HEK293T (cell line): ENCODE measurements at regions not wholly inside any gene's neighbourhood (a gene's known extent, or its start where the extent isn't known, plus 50 kb on each side); places are given as distances from the start of the nearest gene placed in this dataset.

ENCODE experiments used
- CTCF ChIA-PET: fragments of 350-600 bp; formaldehyde crosslinking; extraction: SDS; loops from one replicate; lab custom pipeline; 2021; ENCODE audit warnings: antibody characterized with exemption, inconsistent platforms; lab: Yijun Ruan, JAX
- POLR2A ChIA-PET: fragments of 350-600 bp; formaldehyde crosslinking; extraction: SDS; loops from one replicate; lab custom pipeline; 2020; ENCODE audit warnings: antibody characterized with exemption, inconsistent platforms; lab: Yijun Ruan, JAX
- DNase-seq: peaks from one replicate; pipeline ENCODE4 v3.0.0; 2012; ENCODE audit warnings: mixed read lengths; ENCODE audit errors: extremely low spot score
- ARNT ChIP-seq: fragments of 450-650 bp; IDR thresholded peaks from 2 replicates; pipeline ENCODE4 v1.6.1; 2017; ENCODE audit warnings: mild to moderate bottlenecking
- BHLHE40 ChIP-seq: fragments of 450-650 bp; IDR thresholded peaks from 2 replicates; pipeline ENCODE4 v1.6.1; 2016; ENCODE audit warnings: mild to moderate bottlenecking, moderate library complexity, borderline replicate concordance
- CTBP1 ChIP-seq: fragments of 450-650 bp; IDR thresholded peaks from 2 replicates; pipeline ENCODE4 v1.6.1; 2016; ENCODE audit warnings: borderline replicate concordance
- ELF4 ChIP-seq: fragments of 450-650 bp; IDR thresholded peaks from 2 replicates; pipeline ENCODE4 v1.6.1; 2017; ENCODE audit warnings: antibody characterized with exemption
- FOXA1 ChIP-seq: fragments of 450-650 bp; IDR thresholded peaks from 2 replicates; pipeline ENCODE4 v1.6.1; 2016; ENCODE audit warnings: mild to moderate bottlenecking
- FOXK2 ChIP-seq: fragments of 450-650 bp; IDR thresholded peaks from 2 replicates; pipeline ENCODE4 v1.6.1; 2016; ENCODE audit warnings: mild to moderate bottlenecking
- FOXM1 ChIP-seq: fragments of 450-650 bp; IDR thresholded peaks from 2 replicates; pipeline ENCODE4 v1.6.1; 2017; ENCODE audit warnings: mild to moderate bottlenecking, borderline replicate concordance
- HDGF ChIP-seq: fragments of 450-650 bp; IDR thresholded peaks from 2 replicates; pipeline ENCODE4 v1.6.1; 2017; ENCODE audit warnings: antibody characterized with exemption, borderline replicate concordance
- L3MBTL2 ChIP-seq: fragments of 450-650 bp; conservative IDR thresholded peaks from 2 replicates; pipeline ENCODE4 v1.6.1; 2016; ENCODE audit warnings: mild to moderate bottlenecking
- LEF1 ChIP-seq: fragments of 450-650 bp; IDR thresholded peaks from 2 replicates; pipeline ENCODE4 v1.6.1; 2017; ENCODE audit warnings: mild to moderate bottlenecking, borderline replicate concordance
- NFRKB ChIP-seq: fragments of 450-650 bp; IDR thresholded peaks from 2 replicates; pipeline ENCODE4 v1.6.1; 2016; ENCODE audit warnings: mild to moderate bottlenecking, moderate library complexity
- SP1 ChIP-seq: fragments of 450-650 bp; IDR thresholded peaks from 2 replicates; pipeline ENCODE4 v1.6.1; 2017
- SUZ12 ChIP-seq: fragments of 450-650 bp; IDR thresholded peaks from 2 replicates; pipeline ENCODE4 v1.6.1; 2016; ENCODE audit warnings: mild to moderate bottlenecking
- TARDBP ChIP-seq: fragments of 450-650 bp; IDR thresholded peaks from 2 replicates; pipeline ENCODE4 v1.6.1; 2016
- ZNF384 ChIP-seq: fragments of 450-650 bp; IDR thresholded peaks from 2 replicates; pipeline ENCODE4 v1.6.1; 2016
- TF ChIP-seq, protein P1 (sequence below): fragments of 450-650 bp; IDR thresholded peaks from 2 replicates; pipeline ENCODE4 v1.6.1; 2016

DNA sequence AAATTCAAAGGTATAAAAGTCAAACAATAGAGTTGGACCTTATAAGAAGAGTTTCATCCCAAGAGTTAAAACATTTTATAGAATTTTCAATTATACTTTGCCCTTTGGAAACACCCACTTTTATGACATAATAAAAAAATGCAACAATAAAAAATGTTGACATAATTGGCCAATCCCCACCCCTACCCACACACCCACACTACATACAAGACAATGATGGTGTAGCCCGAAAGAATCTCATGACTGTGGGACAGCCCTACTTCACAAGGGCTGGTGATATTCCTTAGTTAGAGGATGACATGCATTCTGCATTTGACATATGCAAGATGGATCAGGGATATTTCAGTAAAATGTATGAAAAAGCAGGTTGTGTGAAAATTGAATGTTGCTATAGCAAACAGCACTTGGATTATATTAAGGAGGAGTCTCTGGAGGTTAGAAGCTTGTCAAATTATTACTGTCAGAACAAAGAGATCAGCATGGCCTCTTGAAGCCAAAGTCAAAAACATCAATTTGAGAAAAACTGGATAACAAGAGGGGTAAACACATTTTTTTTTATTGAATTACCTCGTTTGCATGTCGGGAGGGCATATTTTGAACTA, 133.0 kb upstream of the SAMSN1 start:
- no peak for DNase-seq
- TF ChIP-seq ELF4 (no peak), CTBP1 (no peak), NFRKB (no peak), L3MBTL2 (no peak), SP1 (no peak), FOXA1 (no peak), SUZ12 (no peak), FOXM1 (no peak), ZNF384 (no peak)
- ChIA-PET CTCF (interaction anchor here (0.7 kb wide), 1 partner anchor 421 kb away, joined by 3 read pairs; no protein-coding TSS in a partner anchor), POLR2A (no interaction called here)

DNA sequence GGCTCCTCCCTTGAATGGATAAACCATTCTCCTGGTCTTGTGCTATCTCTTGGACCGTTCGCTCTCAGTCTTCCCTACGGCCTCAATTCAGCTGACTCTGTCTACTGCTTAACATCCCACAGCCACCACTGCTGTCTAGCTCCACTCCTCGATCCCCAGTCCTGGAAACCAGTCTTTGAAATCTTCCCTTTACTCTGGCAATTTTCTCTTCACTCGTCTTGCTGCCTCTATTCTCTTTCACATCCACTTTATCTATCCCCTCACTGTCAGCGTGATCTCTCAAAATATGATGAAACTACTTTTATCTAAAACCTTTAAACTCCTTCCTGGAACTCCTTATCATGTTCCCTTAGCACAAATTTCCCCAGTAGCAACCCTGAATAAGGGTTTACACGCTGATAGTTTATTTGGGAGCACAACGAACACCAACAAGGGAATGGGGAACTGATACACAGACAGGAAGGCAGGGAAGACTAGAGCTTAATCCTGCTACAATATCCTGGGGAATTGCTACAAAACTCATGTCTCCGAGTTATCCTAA, 131.6 kb upstream of the SAMSN1 start:
- no peak for TF ChIP-seq FOXK2
- no peak for TF ChIP-seq ARNT
- TF ChIP-seq CTBP1: no peak
- no peak for TF ChIP-seq SUZ12
- TF ChIP-seq ELF4: no peak
- TF ChIP-seq BHLHE40: no peak
- TF ChIP-seq, protein P1, sequence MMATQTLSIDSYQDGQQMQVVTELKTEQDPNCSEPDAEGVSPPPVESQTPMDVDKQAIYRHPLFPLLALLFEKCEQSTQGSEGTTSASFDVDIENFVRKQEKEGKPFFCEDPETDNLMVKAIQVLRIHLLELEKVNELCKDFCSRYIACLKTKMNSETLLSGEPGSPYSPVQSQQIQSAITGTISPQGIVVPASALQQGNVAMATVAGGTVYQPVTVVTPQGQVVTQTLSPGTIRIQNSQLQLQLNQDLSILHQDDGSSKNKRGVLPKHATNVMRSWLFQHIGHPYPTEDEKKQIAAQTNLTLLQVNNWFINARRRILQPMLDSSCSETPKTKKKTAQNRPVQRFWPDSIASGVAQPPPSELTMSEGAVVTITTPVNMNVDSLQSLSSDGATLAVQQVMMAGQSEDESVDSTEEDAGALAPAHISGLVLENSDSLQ: no peak
- TF ChIP-seq NFRKB: no peak
- no peak for TF ChIP-seq ZNF384
- TF ChIP-seq FOXA1: no peak
- TF ChIP-seq LEF1: no peak
- TF ChIP-seq HDGF: no peak
- no peak for TF ChIP-seq L3MBTL2
- no peak for TF ChIP-seq TARDBP
- no peak for TF ChIP-seq SP1
- no peak for TF ChIP-seq FOXM1
- DNase-seq: no peak
- POLR2A ChIA-PET: no interaction called here
- CTCF ChIA-PET: no interaction called here

DNA sequence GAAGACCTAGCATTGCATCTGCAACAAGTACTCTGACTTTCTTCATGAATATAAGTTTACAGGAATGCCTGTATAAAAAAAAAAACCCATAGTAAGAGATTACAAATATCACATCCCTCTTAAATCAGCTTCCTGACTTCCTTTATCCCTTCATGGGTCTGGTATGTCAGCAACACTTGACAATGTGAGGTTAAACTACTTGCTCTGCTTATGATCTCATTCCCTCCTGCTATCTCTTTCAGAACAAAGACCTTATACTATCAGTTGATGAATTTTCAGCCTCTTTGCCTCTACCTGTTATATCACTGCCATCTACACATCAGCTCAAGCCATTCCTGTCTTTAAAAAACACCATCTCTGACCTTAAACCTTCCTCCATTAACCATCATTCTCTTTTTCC, 130.9 kb upstream of the SAMSN1 start:
- DNase-seq: no peak
- no peak for TF ChIP-seq TARDBP
- no peak for TF ChIP-seq NFRKB
- CTCF ChIA-PET: no interaction called here
- POLR2A ChIA-PET: no interaction called here

DNA sequence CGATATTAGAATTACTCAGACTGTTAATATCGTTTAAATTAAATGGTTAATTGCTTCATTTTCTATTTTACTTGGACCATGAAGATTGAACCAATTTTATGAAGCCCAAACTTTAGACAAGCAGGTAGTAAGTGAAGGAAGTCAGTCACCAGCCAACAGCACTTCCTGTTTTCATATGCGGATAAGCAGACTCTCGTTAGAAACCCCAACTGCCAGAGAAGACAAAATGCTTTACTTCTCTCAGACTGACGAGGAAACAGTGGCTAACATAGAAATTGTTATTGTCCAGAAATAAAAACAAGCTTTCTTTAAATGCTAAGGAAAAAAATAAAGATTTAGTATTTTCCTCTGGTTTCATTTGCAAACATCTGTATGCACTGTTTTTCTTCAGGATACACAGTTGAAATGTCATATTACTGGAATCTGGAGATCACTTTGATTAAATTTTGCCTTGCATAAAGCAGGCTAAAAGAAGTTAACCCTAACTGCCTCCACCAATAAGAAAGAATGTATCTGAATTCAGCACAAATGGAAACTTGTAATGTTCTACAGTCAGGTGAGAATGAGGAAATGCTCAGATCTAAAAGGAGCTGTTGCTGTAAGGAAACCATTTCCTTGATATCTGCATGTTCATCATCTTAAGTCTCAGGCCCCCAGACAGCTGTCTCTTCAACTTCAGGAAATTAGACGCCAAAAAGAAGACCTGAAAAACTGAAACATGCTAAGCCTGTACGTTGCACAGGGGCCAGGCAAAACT, 129.8 kb upstream of the SAMSN1 start:
- DNase-seq: no peak
- TF ChIP-seq, protein P1: no peak
- TF ChIP-seq FOXM1: no peak
- no peak for TF ChIP-seq FOXA1
- no peak for TF ChIP-seq SUZ12
- TF ChIP-seq ARNT: no peak
- no peak for TF ChIP-seq HDGF
- TF ChIP-seq NFRKB: no peak
- no peak for TF ChIP-seq FOXK2
- no peak for TF ChIP-seq BHLHE40
- TF ChIP-seq SP1: no peak
- TF ChIP-seq CTBP1: no peak
- TF ChIP-seq ELF4: no peak
- no peak for TF ChIP-seq TARDBP
- TF ChIP-seq ZNF384: no peak
- TF ChIP-seq L3MBTL2: no peak
- CTCF ChIA-PET: interaction anchor here (0.6 kb wide), 1 partner anchor 439 kb away, joined by 3 read pairs; no protein-coding TSS in a partner anchor
- POLR2A ChIA-PET: no interaction called here

DNA sequence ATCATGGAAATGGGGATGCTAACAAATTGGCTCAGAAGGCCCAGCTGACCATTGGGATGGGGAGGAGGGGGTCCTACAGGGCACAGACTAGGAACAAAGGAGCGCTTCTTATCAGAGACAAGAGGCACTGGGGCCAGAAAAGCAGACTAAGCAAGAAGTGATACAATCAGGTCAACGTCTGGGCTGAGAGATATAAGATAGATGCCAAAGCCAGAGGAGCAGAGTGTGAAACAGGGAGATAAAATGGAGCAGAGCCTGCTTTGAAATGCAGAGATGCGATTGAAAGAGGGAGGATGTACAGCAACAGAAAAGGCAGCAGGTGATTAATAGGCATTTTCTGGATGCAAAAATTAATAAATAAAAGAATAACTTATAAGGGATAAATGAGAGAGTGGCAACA, 127.5 kb upstream of the SAMSN1 start:
- ChIA-PET POLR2A (no interaction called here), CTCF (no interaction called here)
- no peak for DNase-seq
- TF ChIP-seq BHLHE40 (no peak), SP1 (no peak), NFRKB (no peak), TARDBP (no peak), FOXA1 (no peak), L3MBTL2 (no peak), FOXK2 (no peak), CTBP1 (no peak), ELF4 (no peak), SUZ12 (no peak)
- TF ChIP-seq, protein P1: no peak

DNA sequence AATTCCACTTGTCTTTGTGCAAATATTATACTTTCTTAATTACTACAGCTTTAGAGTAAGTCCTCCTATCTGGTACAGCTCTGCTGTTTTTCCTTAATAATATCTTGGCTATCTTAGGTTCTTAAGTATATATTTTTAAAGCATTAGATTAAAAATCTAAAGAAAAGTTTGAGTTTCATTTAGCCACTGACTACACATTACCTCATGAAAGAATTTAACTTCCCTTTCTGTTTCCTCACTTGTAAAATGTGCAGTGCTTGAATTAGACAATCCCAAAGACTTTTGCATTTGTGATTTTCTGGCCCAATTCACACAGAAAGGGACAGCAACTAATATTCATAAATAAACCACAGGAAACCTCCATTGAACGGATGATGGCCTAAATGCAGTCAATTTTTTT, 126.4 kb upstream of the SAMSN1 start:
- ChIA-PET POLR2A (no interaction called here), CTCF (no interaction called here)
- TF ChIP-seq ELF4: no peak
- TF ChIP-seq NFRKB: no peak
- TF ChIP-seq LEF1: no peak
- no peak for TF ChIP-seq BHLHE40
- no peak for TF ChIP-seq L3MBTL2
- no peak for TF ChIP-seq ZNF384
- TF ChIP-seq FOXA1: no peak
- TF ChIP-seq SP1: no peak
- TF ChIP-seq HDGF: no peak
- no peak for TF ChIP-seq FOXM1
- DNase-seq: no peak
